ENCODE measurements at regions not wholly inside any gene's neighbourhood (a gene's known extent, or its start where the extent isn't known, plus 50 kb on each side); places are given as distances from the start of the nearest gene placed in this dataset.

GRCh38 chr1:244954359-244954758 lies 90.0 kb upstream of the HNRNPU start:
- no peak for TF ChIP-seq CTCF (IDR thresholded peaks at IDR 0.05)
- no peak for TF ChIP-seq POLR2A (IDR thresholded peaks at IDR 0.05)

All from adrenal gland (tissue), 5 donors.